ENCODE measurements at regions not wholly inside any gene's neighbourhood (a gene's known extent, or its start where the extent isn't known, plus 50 kb on each side); places are given as distances from the start of the nearest gene placed in this dataset.
"Not testable (repeated sequence)": the region's sequence is repeated elsewhere in the genome, so short reads cannot be mapped to it uniquely, and the experiment has no call there.

DNA sequence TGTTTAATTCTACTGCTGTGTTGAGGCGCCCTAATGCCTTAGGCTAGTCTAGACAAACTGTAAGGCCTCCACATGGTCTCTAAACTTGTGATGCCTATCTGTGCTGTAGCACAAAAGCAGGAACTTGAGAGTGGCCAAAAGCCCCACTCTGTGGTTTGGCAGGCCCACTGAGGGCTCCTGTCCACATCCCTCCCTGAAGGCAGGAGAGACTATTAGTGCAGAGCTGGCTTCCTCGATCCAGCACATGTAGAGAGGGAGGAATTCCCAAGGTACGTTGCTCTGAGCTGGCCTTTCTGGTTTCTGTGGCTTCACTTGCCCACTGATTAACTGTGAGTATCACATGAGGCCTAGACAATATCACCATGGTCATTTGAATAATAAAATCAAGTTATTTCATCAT, 90.6 kb downstream of the POLR2M start:
- no peaks in the 10 kb centered on the region for H3K36me3 ChIP-seq
- in situ Hi-C loops (cut with MboI; ENCODE audit: low sequenced_read_pairs in 4 of 4) (no loop called here), intact Hi-C loops (cut with DNase I; ENCODE audit: low total_unique reads) (no loop called here)
- ATAC-seq, result peak; percentile 41 to 54
- no peak for TF ChIP-seq POLR2A (IDR thresholded peaks at IDR 0.05)
- TF ChIP-seq, protein P1, sequence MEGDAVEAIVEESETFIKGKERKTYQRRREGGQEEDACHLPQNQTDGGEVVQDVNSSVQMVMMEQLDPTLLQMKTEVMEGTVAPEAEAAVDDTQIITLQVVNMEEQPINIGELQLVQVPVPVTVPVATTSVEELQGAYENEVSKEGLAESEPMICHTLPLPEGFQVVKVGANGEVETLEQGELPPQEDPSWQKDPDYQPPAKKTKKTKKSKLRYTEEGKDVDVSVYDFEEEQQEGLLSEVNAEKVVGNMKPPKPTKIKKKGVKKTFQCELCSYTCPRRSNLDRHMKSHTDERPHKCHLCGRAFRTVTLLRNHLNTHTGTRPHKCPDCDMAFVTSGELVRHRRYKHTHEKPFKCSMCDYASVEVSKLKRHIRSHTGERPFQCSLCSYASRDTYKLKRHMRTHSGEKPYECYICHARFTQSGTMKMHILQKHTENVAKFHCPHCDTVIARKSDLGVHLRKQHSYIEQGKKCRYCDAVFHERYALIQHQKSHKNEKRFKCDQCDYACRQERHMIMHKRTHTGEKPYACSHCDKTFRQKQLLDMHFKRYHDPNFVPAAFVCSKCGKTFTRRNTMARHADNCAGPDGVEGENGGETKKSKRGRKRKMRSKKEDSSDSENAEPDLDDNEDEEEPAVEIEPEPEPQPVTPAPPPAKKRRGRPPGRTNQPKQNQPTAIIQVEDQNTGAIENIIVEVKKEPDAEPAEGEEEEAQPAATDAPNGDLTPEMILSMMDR (IDR thresholded peaks at IDR 0.05 in 4 of 5, conservative IDR thresholded peaks at IDR 0.05 in 1 of 5), result no peak
- H3K27me3 ChIP-seq, result no peaks in the 10 kb centered on the region
- H3K9me3 ChIP-seq, result no peaks in the 10 kb centered on the region
- H3K4me3 ChIP-seq, result no peak overlapping the region
- DNase-seq, result no peak
- peak overlapping the region; percentile 12 to 44 (median 23) for H3K27ac ChIP-seq
- peaks cover 0 to 4% of the 10 kb centered on the region in 2 donors for H3K4me1 ChIP-seq

DNA sequence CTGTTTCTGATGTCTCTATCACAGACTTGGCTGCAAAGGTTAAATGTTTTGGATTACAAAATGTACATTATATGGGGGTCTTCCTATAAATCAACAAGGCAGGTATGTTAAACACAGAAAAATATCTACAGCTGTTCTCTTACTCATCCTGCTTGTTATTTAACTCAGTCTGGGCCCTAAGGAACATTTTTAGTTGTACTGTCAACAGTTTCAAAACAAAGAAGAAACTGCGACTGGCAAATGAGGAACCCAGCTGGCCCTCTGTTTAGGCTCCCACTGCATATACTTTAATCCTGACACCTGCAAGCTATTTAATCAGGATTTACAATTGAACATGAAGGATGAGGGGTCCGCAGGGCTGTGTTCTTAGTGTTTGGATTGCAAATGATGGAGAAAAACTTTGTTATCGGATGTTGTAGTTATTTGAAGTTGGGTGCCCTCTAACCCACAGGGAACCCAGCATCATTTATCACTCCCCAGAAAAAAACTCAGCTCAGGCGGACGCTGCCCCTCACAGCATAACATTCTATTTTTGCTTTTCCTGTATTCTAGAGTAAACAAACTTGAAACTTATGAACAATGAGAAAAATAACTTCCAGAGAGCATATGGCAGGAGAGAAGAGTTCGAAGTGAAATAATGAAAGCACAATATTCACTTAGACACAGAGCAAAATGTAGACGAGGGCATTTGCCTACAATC, 91.2 kb downstream of the POLR2M start:
- Histone ChIP-seq H3K4me1 (peaks cover 0 to 4% of the 10 kb centered on the region in 2 donors), H3K27ac (peak overlapping the region; percentile 6 to 44 (median 23)), H3K36me3 (no peaks in the 10 kb centered on the region), H3K4me3 (no peak overlapping the region), H3K9me3 (no peaks in the 10 kb centered on the region), H3K27me3 (no peaks in the 10 kb centered on the region)
- DNase-seq (no peak), ATAC-seq (peak in 1 of 2 donors; percentile 36)
- no peak for TF ChIP-seq POLR2A (IDR thresholded peaks at IDR 0.05)
- TF ChIP-seq, protein P1 (IDR thresholded peaks at IDR 0.05 in 4 of 5, conservative IDR thresholded peaks at IDR 0.05 in 1 of 5), result no peak
- intact Hi-C loops (cut with DNase I; ENCODE audit: low total_unique reads), result no loop called here
- in situ Hi-C loops (cut with MboI; ENCODE audit: low sequenced_read_pairs in 4 of 4), result no loop called here

DNA sequence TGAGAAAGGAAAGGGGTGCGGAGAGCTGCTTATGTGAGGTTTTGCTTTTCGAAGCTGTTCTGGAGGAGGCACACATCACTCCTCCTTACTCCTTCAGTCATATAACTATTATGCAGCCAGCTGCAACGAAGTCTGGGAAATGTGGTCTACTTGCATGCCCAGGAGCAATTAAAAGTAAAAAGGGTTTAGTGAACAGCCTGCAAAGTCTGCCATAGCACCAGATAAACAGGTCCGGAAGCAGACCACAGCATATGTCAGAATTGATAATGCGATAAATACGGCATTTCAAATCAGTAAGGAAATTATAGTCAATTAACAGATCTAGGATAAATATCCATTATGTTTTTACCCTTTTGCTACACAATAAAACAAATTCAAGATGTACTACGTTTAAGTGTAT, 99.5 kb downstream of the POLR2M start:
- in situ Hi-C loops (cut with MboI; ENCODE audit: low sequenced_read_pairs in 4 of 4), result no loop called here
- no peak for ATAC-seq
- TF ChIP-seq, protein P1 (IDR thresholded peaks at IDR 0.05 in 4 of 5, conservative IDR thresholded peaks at IDR 0.05 in 1 of 5), result no peak
- TF ChIP-seq POLR2A (IDR thresholded peaks at IDR 0.05), result no peak

DNA sequence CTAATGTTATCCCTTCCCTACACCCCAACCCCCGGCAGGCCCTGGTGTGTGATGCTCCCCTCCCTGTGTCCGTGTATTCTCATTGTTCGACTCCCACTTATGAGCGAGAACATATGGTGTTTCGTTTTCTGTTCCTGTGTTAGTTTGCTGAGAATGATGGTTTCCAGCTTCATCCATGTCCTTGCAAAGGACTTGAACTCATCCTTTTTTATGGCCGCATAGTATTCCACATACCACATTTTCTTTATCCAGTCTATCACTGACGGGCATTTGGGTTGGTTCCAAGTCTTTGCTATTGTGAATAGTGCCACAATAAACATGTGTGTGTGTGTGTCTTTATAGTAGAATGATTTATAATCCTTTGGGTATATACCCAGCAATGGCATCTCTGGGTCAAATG, 102.8 kb downstream of the POLR2M start:
- H3K27me3 ChIP-seq; H3K27ac ChIP-seq; H3K36me3 ChIP-seq; ATAC-seq; H3K4me3 ChIP-seq; DNase-seq; H3K4me1 ChIP-seq; H3K9me3 ChIP-seq; intact Hi-C loops (cut with DNase I; ENCODE audit: low total_unique reads); in situ Hi-C loops (cut with MboI; ENCODE audit: low sequenced_read_pairs in 4 of 4): not testable (repeated sequence)

More for the DNA sequence above, 99.5 kb downstream of the POLR2M start:
- Histone ChIP-seq H3K36me3 (no peaks in the 10 kb centered on the region), H3K9me3 (no peaks in the 10 kb centered on the region), H3K27me3 (no peaks in the 10 kb centered on the region), H3K4me3 (no peak overlapping the region), H3K4me1 (no peaks in the 10 kb centered on the region), H3K27ac (no peak overlapping the region)
- DNase-seq, result no peak
- intact Hi-C loops (cut with DNase I; ENCODE audit: low total_unique reads), result no loop called here

DNA sequence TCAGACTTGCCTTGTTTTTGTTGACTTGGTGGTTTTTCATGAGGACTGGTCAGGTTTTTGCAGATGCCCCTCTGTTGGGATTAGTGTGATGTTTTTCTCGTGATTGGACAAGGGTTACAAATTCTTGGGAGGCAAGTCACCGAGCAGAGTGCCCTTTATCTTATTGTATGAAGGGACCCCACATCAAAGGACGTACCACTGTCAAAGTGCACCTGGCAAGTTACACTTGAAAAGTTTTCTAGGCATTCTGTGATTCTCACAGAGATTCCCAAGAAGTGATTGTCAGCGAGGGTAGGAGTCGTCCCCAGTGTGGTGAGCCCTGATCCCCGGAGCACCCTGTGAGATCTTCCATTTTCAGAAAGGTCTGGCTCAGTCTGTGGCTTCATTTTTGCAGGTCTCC, 110.1 kb downstream of the POLR2M start:
- Histone ChIP-seq H3K27ac (no peak overlapping the region), H3K9me3 (no peaks in the 10 kb centered on the region), H3K36me3 (no peaks in the 10 kb centered on the region), H3K4me1 (no peaks in the 10 kb centered on the region), H3K27me3 (no peaks in the 10 kb centered on the region), H3K4me3 (no peak overlapping the region)
- intact Hi-C loops (cut with DNase I; ENCODE audit: low total_unique reads), result no loop called here
- DNase-seq (no peak), ATAC-seq (no peak)
- TF ChIP-seq POLR2A (IDR thresholded peaks at IDR 0.05), result no peak
- TF ChIP-seq, protein P1 (IDR thresholded peaks at IDR 0.05 in 4 of 5, conservative IDR thresholded peaks at IDR 0.05 in 1 of 5), result no peak
- in situ Hi-C loops (cut with MboI; ENCODE audit: low sequenced_read_pairs in 4 of 4), result no loop called here

Measured in gastrocnemius medialis (tissue), 4 donors.